ENCODE measurements at regions not wholly inside any gene's neighbourhood (a gene's known extent, or its start where the extent isn't known, plus 50 kb on each side); places are given as distances from the start of the nearest gene placed in this dataset.

GRCh38 chr2:107687073-107687472, 139.6 kb upstream of the RGPD4 start:
- DNase-seq (ENCODE audit: low spot score) (no peak), ATAC-seq (no peak)
- H3K79me2 ChIP-seq (replicated peaks; ENCODE audit: insufficient read depth), result no peaks in the 10 kb centered on the region
- H3K9me3 Mint-ChIP-seq, result no peaks in the 10 kb centered on the region
- no peaks in the 10 kb centered on the region for H3F3A ChIP-seq (replicated peaks; ENCODE audit: low read depth)
- H3K9me2 ChIP-seq (ENCODE audit: insufficient read depth), result no peaks in the 10 kb centered on the region
- H2AFZ ChIP-seq, result peak overlapping the region; percentile 81; the same call in 1 of the 2 replicates
- no peaks in the 10 kb centered on the region for H3K27me3 Mint-ChIP-seq (ENCODE audit: insufficient read depth, low read depth, poor library complexity)
- H3K27me3 ChIP-seq (ENCODE audit: insufficient read depth), result no peaks in the 10 kb centered on the region
- H4K20me1 ChIP-seq (replicated peaks; ENCODE audit: insufficient read depth), result no peaks in the 10 kb centered on the region
- H3K4me3 Mint-ChIP-seq, result no peak overlapping the region
- no peak overlapping the region for H3K4me3 ChIP-seq
- peaks cover 14% of the 10 kb centered on the region; the same call in 2 of the 3 replicates for H3K4me1 Mint-ChIP-seq
- H3K4me2 ChIP-seq, result no peak overlapping the region
- H3K36me3 ChIP-seq (ENCODE audit: insufficient read depth), result no peaks in the 10 kb centered on the region
- H3K4me1 ChIP-seq (ENCODE audit: insufficient read depth), result 0 out of 2 replicates have a peak, but pooled peaks cover 10% of the 10 kb centered on the region
- no peaks in the 10 kb centered on the region for H3K36me3 Mint-ChIP-seq (ENCODE audit: low read depth)
- no peak overlapping the region for H3K27ac Mint-ChIP-seq
- TF ChIP-seq ZNF114 (CRISPR knock-in tag; IDR thresholded peaks at IDR 0.05), result no peak
- no peak for TF ChIP-seq ZNF331 (CRISPR knock-in tag; IDR thresholded peaks at IDR 0.05; ENCODE audit: low read depth)
- TF ChIP-seq POLR2AphosphoS5 (IDR thresholded peaks at IDR 0.05; ENCODE audit: low read depth), result no peak
- no peak for TF ChIP-seq ETS1 (IDR thresholded peaks at IDR 0.05)
- TF ChIP-seq STAT1 (IDR thresholded peaks at IDR 0.05; ENCODE audit: unreplicated experiment), result no peak
- TF ChIP-seq, protein P1, sequence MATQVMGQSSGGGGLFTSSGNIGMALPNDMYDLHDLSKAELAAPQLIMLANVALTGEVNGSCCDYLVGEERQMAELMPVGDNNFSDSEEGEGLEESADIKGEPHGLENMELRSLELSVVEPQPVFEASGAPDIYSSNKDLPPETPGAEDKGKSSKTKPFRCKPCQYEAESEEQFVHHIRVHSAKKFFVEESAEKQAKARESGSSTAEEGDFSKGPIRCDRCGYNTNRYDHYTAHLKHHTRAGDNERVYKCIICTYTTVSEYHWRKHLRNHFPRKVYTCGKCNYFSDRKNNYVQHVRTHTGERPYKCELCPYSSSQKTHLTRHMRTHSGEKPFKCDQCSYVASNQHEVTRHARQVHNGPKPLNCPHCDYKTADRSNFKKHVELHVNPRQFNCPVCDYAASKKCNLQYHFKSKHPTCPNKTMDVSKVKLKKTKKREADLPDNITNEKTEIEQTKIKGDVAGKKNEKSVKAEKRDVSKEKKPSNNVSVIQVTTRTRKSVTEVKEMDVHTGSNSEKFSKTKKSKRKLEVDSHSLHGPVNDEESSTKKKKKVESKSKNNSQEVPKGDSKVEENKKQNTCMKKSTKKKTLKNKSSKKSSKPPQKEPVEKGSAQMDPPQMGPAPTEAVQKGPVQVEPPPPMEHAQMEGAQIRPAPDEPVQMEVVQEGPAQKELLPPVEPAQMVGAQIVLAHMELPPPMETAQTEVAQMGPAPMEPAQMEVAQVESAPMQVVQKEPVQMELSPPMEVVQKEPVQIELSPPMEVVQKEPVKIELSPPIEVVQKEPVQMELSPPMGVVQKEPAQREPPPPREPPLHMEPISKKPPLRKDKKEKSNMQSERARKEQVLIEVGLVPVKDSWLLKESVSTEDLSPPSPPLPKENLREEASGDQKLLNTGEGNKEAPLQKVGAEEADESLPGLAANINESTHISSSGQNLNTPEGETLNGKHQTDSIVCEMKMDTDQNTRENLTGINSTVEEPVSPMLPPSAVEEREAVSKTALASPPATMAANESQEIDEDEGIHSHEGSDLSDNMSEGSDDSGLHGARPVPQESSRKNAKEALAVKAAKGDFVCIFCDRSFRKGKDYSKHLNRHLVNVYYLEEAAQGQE (IDR thresholded peaks at IDR 0.05; ENCODE audit: unreplicated experiment), result no peak
- TF ChIP-seq NANOG (IDR thresholded peaks at IDR 0.05; ENCODE audit: borderline replicate concordance), result no peak
- TF ChIP-seq EZH2 (IDR thresholded peaks at IDR 0.05; ENCODE audit: low read depth, unreplicated experiment), result no peak
- TF ChIP-seq, protein P2, sequence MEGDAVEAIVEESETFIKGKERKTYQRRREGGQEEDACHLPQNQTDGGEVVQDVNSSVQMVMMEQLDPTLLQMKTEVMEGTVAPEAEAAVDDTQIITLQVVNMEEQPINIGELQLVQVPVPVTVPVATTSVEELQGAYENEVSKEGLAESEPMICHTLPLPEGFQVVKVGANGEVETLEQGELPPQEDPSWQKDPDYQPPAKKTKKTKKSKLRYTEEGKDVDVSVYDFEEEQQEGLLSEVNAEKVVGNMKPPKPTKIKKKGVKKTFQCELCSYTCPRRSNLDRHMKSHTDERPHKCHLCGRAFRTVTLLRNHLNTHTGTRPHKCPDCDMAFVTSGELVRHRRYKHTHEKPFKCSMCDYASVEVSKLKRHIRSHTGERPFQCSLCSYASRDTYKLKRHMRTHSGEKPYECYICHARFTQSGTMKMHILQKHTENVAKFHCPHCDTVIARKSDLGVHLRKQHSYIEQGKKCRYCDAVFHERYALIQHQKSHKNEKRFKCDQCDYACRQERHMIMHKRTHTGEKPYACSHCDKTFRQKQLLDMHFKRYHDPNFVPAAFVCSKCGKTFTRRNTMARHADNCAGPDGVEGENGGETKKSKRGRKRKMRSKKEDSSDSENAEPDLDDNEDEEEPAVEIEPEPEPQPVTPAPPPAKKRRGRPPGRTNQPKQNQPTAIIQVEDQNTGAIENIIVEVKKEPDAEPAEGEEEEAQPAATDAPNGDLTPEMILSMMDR (conservative IDR thresholded peaks at IDR 0.05; ENCODE audit: low read depth in 2 of 2), result no peak
- TF ChIP-seq EZH2phosphoT487 (IDR thresholded peaks at IDR 0.05; ENCODE audit: unreplicated experiment), result no peak
- no peak for TF ChIP-seq CREB1 (CRISPR knock-in tag; IDR thresholded peaks at IDR 0.05; ENCODE audit: low read depth)
- TF ChIP-seq JUNB (IDR thresholded peaks at IDR 0.05; ENCODE audit: unreplicated experiment), result no peak
- TF ChIP-seq, protein P3, sequence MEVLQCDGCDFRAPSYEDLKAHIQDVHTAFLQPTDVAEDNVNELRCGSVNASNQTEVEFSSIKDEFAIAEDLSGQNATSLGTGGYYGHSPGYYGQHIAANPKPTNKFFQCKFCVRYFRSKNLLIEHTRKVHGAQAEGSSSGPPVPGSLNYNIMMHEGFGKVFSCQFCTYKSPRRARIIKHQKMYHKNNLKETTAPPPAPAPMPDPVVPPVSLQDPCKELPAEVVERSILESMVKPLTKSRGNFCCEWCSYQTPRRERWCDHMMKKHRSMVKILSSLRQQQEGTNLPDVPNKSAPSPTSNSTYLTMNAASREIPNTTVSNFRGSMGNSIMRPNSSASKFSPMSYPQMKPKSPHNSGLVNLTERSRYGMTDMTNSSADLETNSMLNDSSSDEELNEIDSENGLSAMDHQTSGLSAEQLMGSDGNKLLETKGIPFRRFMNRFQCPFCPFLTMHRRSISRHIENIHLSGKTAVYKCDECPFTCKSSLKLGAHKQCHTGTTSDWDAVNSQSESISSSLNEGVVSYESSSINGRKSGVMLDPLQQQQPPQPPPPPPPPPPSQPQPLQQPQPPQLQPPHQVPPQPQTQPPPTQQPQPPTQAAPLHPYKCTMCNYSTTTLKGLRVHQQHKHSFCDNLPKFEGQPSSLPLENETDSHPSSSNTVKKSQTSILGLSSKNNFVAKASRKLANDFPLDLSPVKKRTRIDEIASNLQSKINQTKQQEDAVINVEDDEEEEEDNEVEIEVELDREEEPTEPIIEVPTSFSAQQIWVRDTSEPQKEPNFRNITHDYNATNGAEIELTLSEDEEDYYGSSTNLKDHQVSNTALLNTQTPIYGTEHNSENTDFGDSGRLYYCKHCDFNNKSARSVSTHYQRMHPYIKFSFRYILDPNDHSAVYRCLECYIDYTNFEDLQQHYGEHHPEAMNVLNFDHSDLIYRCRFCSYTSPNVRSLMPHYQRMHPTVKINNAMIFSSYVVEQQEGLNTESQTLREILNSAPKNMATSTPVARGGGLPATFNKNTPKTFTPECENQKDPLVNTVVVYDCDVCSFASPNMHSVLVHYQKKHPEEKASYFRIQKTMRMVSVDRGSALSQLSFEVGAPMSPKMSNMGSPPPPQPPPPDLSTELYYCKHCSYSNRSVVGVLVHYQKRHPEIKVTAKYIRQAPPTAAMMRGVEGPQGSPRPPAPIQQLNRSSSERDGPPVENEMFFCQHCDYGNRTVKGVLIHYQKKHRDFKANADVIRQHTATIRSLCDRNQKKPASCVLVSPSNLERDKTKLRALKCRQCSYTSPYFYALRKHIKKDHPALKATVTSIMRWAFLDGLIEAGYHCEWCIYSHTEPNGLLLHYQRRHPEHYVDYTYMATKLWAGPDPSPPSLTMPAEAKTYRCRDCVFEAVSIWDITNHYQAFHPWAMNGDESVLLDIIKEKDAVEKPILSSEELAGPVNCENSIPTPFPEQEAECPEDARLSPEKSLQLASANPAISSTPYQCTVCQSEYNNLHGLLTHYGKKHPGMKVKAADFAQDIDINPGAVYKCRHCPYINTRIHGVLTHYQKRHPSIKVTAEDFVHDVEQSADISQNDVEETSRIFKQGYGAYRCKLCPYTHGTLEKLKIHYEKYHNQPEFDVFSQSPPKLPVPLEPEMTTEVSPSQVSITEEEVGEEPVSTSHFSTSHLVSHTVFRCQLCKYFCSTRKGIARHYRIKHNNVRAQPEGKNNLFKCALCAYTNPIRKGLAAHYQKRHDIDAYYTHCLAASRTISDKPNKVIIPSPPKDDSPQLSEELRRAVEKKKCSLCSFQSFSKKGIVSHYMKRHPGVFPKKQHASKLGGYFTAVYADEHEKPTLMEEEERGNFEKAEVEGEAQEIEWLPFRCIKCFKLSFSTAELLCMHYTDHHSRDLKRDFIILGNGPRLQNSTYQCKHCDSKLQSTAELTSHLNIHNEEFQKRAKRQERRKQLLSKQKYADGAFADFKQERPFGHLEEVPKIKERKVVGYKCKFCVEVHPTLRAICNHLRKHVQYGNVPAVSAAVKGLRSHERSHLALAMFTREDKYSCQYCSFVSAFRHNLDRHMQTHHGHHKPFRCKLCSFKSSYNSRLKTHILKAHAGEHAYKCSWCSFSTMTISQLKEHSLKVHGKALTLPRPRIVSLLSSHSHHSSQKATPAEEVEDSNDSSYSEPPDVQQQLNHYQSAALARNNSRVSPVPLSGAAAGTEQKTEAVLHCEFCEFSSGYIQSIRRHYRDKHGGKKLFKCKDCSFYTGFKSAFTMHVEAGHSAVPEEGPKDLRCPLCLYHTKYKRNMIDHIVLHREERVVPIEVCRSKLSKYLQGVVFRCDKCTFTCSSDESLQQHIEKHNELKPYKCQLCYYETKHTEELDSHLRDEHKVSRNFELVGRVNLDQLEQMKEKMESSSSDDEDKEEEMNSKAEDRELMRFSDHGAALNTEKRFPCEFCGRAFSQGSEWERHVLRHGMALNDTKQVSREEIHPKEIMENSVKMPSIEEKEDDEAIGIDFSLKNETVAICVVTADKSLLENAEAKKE (CRISPR knock-in tag; IDR thresholded peaks at IDR 0.05), result no peak
- no peak overlapping the region for H3K27ac ChIP-seq (ENCODE audit: low read depth)
